ENCODE measurements at regions not wholly inside any gene's neighbourhood (a gene's known extent, or its start where the extent isn't known, plus 50 kb on each side); places are given as distances from the start of the nearest gene placed in this dataset.

GRCh38 chr10:3224241-3224640 lies 51.7 kb upstream of the PITRM1 start:
- TF ChIP-seq CTCF (IDR thresholded peaks at IDR 0.05) (no peak), POLR2A (IDR thresholded peaks at IDR 0.05) (no peak)
